HG02970 (cell line): ENCODE measurements at regions not wholly inside any gene's neighbourhood (a gene's known extent, or its start where the extent isn't known, plus 50 kb on each side); places are given as distances from the start of the nearest gene placed in this dataset.
"Not testable (repeated sequence)": the region's sequence is repeated elsewhere in the genome, so short reads cannot be mapped to it uniquely, and the experiment has no call there.

ENCODE experiments used
- ATAC-seq: cut with Tn5 transposase; IDR thresholded peaks from one replicate; pipeline ENCODE4 v1.9.1; 2021; ENCODE audit warnings: mild to moderate bottlenecking, moderate library complexity, moderate number of reproducible peaks; ENCODE audit not compliant: unreplicated experiment, low FRiP score

GRCh38 chr12:75876832-75877762 lies 154.5 kb downstream of the PHLDA1 start:
- no peak for ATAC-seq

- no peak for ATAC-seq
These were observed 157.1 kb downstream of the PHLDA1 start for GRCh38 chr12:75874441-75874840.

GRCh38 chr12:75872762-75873161 lies 158.8 kb downstream of the PHLDA1 start:
- ATAC-seq: no peak

DNA sequence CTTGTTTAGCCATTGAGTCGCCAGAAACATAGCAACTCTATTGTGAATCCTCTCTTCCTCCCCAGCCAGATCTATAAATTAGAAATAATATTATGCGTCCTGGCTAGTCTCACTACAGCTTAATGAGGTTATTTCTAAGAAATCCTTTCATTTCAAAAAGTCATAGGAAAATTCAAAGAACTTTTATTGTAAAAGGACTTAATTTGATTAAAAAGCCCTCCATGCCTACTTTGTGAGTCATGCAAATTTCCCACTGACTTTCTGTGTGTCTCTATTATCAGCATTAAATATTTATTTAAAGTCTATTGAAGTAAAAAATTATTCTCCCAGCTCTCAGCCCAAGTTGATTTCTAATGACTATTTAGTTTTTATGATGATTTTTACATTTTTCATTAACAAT lies 160.7 kb downstream of the PHLDA1 start:
- no peak for ATAC-seq

- no peak for ATAC-seq
These were observed 163.1 kb downstream of the PHLDA1 start for GRCh38 chr12:75868501-75868900.

GRCh38 chr12:75865315-75865714 lies 166.3 kb downstream of the PHLDA1 start:
- no peak for ATAC-seq

DNA sequence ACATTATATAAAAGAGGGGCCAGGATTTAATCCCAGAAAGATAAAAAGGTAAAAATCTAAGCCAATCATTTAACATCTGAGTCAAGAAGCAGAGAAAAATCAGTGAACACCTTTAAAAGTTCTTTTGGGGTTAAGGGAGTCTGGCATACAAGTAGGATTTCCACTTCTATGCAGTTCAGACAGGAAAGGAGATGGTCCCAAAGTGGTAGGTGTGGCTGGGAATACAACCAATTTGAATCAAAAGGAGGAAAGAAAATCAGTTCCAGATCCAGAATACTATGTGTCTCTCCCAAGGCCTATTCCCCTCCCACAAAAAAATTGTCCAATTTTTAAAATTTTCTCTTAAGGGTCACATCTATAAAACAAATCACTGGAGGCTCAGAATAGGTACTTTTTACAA lies 167.4 kb downstream of the PHLDA1 start:
- ATAC-seq: no peak

- ATAC-seq: no peak
These were observed 168.0 kb downstream of the PHLDA1 start for GRCh38 chr12:75863533-75863932.

GRCh38 chr12:75862692-75863471 lies 168.7 kb downstream of the PHLDA1 start:
- no peak for ATAC-seq

DNA sequence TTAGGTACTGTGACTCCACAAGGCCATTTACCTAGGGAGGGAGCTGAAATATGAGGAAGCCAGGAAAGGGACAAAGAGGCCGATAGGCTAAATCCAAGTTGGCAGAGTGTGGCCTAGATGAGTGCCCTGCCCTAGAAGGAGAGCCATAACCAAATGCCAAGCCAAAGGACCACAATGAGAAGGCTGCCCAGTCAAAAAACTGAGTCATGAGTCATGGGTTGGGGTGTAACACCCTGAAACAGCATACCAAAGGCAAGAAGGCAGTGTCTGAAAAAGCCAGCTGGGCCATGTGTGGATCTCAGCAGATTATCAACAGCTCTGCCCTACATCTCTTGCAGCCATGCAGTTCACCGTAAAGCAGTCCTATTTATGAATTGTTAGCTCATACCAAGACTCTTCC lies 171.7 kb downstream of the PHLDA1 start:
- no peak for ATAC-seq

GRCh38 chr12:75856235-75856634 lies 175.3 kb downstream of the PHLDA1 start:
- no peak for ATAC-seq

- ATAC-seq: no peak
These were observed 176.2 kb downstream of the PHLDA1 start for GRCh38 chr12:75855360-75855759.

- ATAC-seq: no peak
These were observed 176.8 kb downstream of the PHLDA1 start for GRCh38 chr12:75854681-75855309.

- ATAC-seq: not testable (repeated sequence)
These were observed 177.4 kb downstream of the PHLDA1 start for GRCh38 chr12:75854137-75854536.

DNA sequence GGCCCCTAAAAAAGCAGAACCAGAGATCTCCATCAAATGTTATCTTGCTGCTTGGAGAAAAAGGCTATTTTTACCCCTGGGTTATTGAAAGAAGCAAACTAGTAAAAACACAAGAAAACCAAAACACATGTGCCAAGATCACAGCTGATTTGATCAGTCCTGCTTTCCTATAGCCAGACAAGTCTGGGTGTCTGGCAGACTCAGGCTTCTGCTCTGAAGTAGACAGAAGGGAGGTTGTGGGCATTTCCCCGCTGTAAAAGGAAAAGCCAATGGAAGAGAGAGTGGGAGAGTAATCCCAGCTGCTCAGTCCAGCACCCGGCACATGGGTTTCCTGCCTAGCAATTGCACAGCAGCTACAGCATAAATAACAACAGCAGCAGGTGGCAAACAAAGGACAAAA lies 177.9 kb downstream of the PHLDA1 start:
- ATAC-seq: no peak

DNA sequence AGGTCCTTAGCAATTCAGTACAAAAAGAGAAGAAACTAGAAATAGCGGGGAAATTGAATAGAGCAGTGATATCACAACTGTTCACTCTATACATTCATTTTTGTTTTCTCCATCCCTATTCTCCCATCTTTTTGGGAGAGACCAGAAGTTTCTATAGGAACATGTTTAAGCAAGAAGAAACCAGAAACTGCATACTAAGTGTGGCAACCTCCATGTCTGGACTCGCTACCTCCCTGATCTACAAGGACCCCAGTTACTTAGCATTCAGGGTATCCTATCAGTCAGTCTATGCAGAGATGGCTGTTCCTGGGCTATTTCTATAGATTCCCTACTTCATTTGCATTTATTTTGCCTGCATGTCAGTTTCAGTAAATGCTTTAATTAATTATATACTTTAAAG lies 178.6 kb downstream of the PHLDA1 start:
- ATAC-seq: no peak

- no peak for ATAC-seq
These were observed 179.4 kb downstream of the PHLDA1 start for GRCh38 chr12:75852143-75852542.

DNA sequence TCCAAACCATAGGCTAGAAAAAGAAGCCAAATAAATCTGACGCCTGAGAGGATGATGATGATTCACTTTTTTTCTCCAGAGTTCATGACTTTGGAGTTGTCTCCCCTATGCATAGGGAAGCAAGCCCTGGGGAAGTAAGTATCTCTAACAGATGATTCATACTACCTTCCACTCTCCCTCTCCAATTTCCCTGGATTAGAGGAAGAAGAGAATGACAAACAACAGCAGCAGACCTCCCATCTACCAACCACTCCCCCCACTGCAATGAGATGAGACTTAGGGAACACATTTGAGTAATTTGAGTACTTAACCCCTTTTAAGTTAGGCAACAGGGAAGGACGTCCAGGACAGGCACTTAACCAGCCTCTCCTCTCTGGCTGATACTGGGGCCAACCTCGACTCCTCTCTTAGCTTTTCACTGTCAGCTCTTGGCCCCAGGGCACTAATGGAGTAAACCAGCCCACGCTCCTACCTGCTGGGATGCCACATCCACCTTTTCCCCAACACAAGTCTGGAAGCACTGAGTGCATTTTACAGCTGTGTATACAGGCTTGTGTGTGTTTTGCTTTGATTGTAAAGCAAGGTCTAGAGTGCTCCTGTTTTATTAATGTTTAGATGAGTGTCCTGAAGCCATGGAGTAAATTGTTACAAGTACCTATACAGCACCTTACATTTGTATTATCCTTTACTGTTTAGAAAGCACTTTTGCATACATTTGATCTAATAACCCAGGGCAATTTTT lies 180.7 kb downstream of the PHLDA1 start:
- ATAC-seq: no peak

DNA sequence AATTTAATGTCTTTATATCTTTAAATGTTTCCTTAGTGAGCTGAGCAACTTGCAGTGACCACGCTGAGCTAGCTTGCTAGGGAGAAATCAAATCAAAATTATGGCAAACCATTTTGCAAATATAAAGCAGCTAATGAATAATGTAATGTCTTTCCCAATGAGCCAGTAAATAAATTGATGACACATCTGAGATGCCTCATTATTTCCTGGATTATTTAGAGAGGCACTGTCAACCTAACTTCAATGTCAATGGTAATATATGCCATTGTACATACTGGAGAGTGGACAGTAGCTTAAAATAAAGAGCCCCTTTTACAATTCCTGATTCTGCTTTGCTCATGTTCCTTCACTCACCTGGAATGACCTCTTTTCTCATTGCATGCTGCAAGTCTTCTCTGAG lies 182.6 kb downstream of the PHLDA1 start:
- ATAC-seq: no peak

DNA sequence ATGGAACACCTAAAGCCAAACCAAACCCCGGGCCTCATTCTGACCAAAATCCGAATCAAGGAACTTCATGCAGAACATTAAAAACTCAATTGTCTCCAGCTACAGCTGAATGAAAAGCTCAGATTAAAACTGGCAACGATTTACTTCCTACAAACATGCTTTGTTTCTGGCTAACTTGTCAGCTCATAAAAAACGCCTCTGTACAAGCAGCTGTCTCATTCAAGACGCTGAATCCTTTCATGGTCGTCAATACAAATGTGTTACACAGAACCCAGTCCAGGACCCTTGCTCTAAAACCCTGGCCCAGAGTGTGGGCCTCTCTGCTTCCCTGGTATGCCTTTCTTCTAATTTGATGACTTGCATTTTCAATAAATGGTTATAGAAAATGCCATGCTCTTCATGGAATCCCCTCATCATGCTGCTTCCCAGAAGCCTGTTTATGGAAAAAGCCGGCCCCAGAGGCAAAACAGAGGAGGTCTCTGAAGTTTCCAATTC lies 183.1 kb downstream of the PHLDA1 start:
- no peak for ATAC-seq
